ENCODE measurements at regions not wholly inside any gene's neighbourhood (a gene's known extent, or its start where the extent isn't known, plus 50 kb on each side); places are given as distances from the start of the nearest gene placed in this dataset.

DNA sequence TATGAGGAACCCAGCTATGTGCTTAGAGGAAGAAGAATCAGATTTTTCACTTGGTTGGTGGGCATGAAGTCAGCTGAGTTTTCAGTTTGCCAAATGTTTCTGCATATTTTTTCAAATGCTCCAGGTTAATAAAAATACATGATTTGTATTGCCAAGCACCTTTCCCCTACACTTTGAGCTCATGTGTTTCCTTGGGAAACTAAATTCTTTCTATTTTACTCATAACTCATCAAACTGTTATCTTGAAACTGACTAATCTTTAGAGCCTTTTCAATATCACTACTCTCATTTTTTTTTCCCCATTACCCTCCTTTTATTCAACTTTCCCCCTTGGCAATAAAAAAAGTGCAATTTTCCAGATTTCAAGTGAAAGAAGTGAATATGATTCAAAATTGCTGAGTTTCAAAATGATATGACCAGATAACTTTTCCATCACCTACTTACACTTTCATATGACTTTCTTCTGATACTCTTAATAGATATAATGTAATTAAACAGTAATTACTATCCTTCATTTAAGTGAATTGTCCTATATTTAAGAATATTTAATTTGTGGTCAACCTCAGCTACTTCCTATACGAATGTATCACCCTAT, 91.9 kb upstream of the SOX6 start:
- Histone ChIP-seq H3K27me3 (ENCODE audit: control insufficient read depth, insufficient read depth, low read length, poor library complexity, severe bottlenecking) (no peaks in the 10 kb centered on the region), H3K4me1 (ENCODE audit: control insufficient read depth, insufficient read depth, low read length) (no peaks in the 10 kb centered on the region), H3K9me3 (ENCODE audit: control insufficient read depth, low read length) (no peaks in the 10 kb centered on the region), H3K4me3 (ENCODE audit: insufficient read depth, low read depth, low read length) (no peak overlapping the region), H3K27ac (ENCODE audit: insufficient read depth, low read depth, low read length, poor library complexity, severe bottlenecking) (no peak overlapping the region), H3K36me3 (ENCODE audit: control insufficient read depth, insufficient read depth, low read length) (no peaks in the 10 kb centered on the region)
- no CpG with 5 or more reads among the region's 1 CpG for WGBS, 2 experiments

DNA sequence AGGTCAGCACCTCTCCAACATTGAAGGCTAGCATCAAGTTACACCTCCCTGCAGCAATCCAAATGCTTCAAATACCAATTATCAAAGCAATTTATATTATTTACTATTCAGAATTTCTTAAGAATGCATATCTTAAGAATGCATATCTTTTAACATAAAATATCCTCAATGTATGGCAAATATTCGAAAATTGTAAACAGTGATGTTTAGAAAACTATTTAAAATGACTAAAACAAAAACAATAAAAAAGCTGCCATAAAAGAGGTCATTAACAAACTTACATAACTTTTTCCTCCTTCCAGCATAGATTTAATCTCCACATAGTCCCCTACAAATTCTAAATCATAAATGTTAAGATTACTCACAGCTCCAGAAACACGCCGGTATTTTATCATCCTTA, 85.1 kb upstream of the SOX6 start:
- H3K36me3 ChIP-seq (ENCODE audit: control insufficient read depth, insufficient read depth, low read length): no peaks in the 10 kb centered on the region
- no peak overlapping the region for H3K4me3 ChIP-seq (ENCODE audit: insufficient read depth, low read depth, low read length)
- H3K9me3 ChIP-seq (ENCODE audit: control insufficient read depth, low read length): no peaks in the 10 kb centered on the region
- H3K27ac ChIP-seq (ENCODE audit: insufficient read depth, low read depth, low read length, poor library complexity, severe bottlenecking): no peak overlapping the region
- H3K27me3 ChIP-seq (ENCODE audit: control insufficient read depth, insufficient read depth, low read length, poor library complexity, severe bottlenecking): no peaks in the 10 kb centered on the region
- no peaks in the 10 kb centered on the region for H3K4me1 ChIP-seq (ENCODE audit: control insufficient read depth, insufficient read depth, low read length)
- 89% methylated on average over 3 of the region's 3 CpGs; no CpG with 5 or more reads in 1 of the 2 experiments for WGBS, 2 experiments

DNA sequence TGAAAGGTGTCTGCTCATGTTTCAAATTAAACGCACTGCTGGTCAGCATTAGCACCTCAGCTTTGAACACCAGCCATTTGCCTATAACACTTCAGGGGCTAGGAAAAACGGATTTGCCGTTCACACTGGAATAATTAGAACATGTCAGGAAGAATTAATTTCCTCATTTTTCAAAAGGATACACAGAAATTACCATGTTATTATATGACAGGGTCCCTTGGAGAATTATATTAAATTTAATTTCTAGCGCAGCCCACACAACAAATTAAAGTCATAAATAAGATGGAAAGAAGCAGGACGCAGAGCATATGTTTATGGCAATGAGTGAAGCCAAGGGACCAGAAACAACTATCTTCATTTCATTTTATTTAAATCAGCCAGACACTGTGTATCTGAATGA, 83.8 kb upstream of the SOX6 start:
- WGBS, 2 experiments: 84 to 86% methylated on average over 2 to 5 of the region's 5 CpGs
- no peak overlapping the region for H3K27ac ChIP-seq (ENCODE audit: insufficient read depth, low read depth, low read length, poor library complexity, severe bottlenecking)
- H3K4me1 ChIP-seq (ENCODE audit: control insufficient read depth, insufficient read depth, low read length): no peaks in the 10 kb centered on the region
- H3K36me3 ChIP-seq (ENCODE audit: control insufficient read depth, insufficient read depth, low read length): no peaks in the 10 kb centered on the region
- no peak overlapping the region for H3K4me3 ChIP-seq (ENCODE audit: insufficient read depth, low read depth, low read length)
- H3K27me3 ChIP-seq (ENCODE audit: control insufficient read depth, insufficient read depth, low read length, poor library complexity, severe bottlenecking): no peaks in the 10 kb centered on the region
- no peaks in the 10 kb centered on the region for H3K9me3 ChIP-seq (ENCODE audit: control insufficient read depth, low read length)

DNA sequence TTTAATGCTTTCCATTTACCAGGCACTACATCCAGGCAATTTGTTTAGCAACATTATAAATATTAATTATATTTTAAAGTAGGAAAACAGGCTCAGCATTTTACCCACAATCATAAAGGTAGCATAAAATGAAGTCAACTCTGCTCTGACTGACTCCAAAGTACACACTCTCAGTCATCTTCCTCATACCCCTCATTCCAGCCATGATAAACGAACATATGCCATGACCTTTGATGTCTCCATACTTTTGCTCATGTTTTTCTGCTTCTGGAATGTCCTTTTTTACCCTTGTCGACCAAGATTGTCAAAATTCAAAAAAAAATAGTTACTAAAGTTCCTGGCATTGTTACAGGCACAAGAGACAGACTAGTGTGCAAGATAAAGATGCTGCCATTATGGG, 77.7 kb upstream of the SOX6 start:
- no peak overlapping the region for H3K27ac ChIP-seq (ENCODE audit: insufficient read depth, low read depth, low read length, poor library complexity, severe bottlenecking)
- H3K4me1 ChIP-seq (ENCODE audit: control insufficient read depth, insufficient read depth, low read length): no peaks in the 10 kb centered on the region
- H3K27me3 ChIP-seq (ENCODE audit: control insufficient read depth, insufficient read depth, low read length, poor library complexity, severe bottlenecking): no peaks in the 10 kb centered on the region
- WGBS, 2 experiments: 72 to 75% methylated on average over 2 of the region's 2 CpGs
- H3K36me3 ChIP-seq (ENCODE audit: control insufficient read depth, insufficient read depth, low read length): no peaks in the 10 kb centered on the region
- no peaks in the 10 kb centered on the region for H3K9me3 ChIP-seq (ENCODE audit: control insufficient read depth, low read length)
- H3K4me3 ChIP-seq (ENCODE audit: insufficient read depth, low read depth, low read length): no peak overlapping the region

DNA sequence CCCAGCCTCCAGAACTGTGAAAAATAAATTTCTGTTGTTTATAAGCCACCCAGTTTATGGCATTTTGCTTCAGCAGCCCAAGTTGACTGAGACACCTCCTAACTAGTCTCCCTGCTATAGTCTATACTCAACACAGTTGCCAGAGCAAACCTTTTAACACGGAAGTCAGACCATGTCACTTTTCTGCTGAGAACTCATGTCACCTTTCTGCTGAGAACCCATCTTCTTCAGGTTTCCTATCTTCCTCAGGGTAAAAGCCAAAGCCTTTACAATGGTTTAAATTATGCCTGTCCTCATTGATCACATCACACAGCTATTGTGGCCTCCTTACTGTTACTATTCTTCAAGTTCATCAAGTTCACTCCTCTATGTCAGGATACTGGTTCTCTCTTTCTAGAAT, 74.3 kb upstream of the SOX6 start:
- Histone ChIP-seq H3K4me1 (ENCODE audit: control insufficient read depth, insufficient read depth, low read length) (no peaks in the 10 kb centered on the region), H3K9me3 (ENCODE audit: control insufficient read depth, low read length) (no peaks in the 10 kb centered on the region), H3K4me3 (ENCODE audit: insufficient read depth, low read depth, low read length) (no peak overlapping the region), H3K27me3 (ENCODE audit: control insufficient read depth, insufficient read depth, low read length, poor library complexity, severe bottlenecking) (no peaks in the 10 kb centered on the region), H3K36me3 (ENCODE audit: control insufficient read depth, insufficient read depth, low read length) (no peaks in the 10 kb centered on the region), H3K27ac (ENCODE audit: insufficient read depth, low read depth, low read length, poor library complexity, severe bottlenecking) (no peak overlapping the region)
- WGBS, 2 experiments: 90 to 96% methylated on average over 1 of the region's 1 CpG

DNA sequence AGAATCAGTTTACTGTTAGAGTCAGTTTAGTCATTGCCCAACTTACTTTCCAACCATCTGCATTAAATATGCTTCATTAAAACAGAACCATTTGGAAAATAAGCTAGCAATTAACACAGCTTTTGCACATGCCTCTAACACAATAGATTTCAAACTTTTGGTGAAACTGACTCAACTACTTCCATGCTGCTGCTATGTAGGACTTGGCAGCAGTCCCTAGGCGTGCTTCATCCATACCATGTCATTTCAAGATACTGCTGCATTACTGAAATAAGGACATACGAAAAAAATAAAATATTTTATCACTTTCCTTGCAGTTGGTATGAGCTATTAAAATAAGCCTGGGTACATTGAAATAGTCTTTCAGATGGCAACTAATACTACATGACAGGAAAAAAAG, 65.5 kb upstream of the SOX6 start:
- Histone ChIP-seq H3K27ac (ENCODE audit: insufficient read depth, low read depth, low read length, poor library complexity, severe bottlenecking) (no peak overlapping the region), H3K36me3 (ENCODE audit: control insufficient read depth, insufficient read depth, low read length) (no peaks in the 10 kb centered on the region), H3K4me1 (ENCODE audit: control insufficient read depth, insufficient read depth, low read length) (no peaks in the 10 kb centered on the region), H3K4me3 (ENCODE audit: insufficient read depth, low read depth, low read length) (no peak overlapping the region), H3K27me3 (ENCODE audit: control insufficient read depth, insufficient read depth, low read length, poor library complexity, severe bottlenecking) (no peaks in the 10 kb centered on the region), H3K9me3 (ENCODE audit: control insufficient read depth, low read length) (no peaks in the 10 kb centered on the region)
- 71 to 97% methylated on average over 1 to 2 of the region's 2 CpGs for WGBS, 2 experiments

DNA sequence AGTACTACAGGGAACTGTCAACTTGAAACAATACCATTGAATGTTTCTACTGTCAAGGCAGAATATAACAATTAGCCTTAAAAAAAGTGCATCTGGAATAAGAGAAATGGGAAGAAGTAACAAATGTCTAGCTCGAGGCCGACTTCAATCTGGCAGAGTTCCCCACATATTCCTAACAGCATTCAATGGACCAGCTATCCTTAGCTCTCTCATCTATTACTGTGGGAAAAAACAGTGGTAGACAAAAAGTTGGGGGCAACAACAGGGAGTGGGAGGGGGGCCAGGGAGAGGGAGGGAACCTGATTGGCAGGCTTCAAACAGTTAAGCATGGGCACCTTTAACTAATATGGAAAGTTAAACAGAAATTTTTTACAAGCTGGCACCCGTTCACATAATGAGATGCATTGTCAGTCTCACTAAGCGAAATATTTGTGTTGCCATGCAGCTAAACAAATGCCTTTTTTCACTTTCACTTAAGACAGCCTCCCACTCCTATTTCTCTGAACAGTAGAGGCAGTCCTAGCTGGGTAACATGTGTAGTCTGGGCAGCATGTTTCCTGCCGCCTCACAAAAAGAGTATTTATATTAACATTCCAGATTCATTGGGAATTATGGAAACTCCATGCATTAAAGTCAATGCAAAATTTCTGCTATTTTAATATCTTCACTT, 62.2 kb upstream of the SOX6 start:
- no peaks in the 10 kb centered on the region for H3K36me3 ChIP-seq (ENCODE audit: control insufficient read depth, insufficient read depth, low read length)
- WGBS, 2 experiments: 89% methylated on average over 4 to 5 of the region's 5 CpGs
- H3K4me3 ChIP-seq (ENCODE audit: insufficient read depth, low read depth, low read length): no peak overlapping the region
- H3K9me3 ChIP-seq (ENCODE audit: control insufficient read depth, low read length): no peaks in the 10 kb centered on the region
- H3K4me1 ChIP-seq (ENCODE audit: control insufficient read depth, insufficient read depth, low read length): no peaks in the 10 kb centered on the region
- no peaks in the 10 kb centered on the region for H3K27me3 ChIP-seq (ENCODE audit: control insufficient read depth, insufficient read depth, low read length, poor library complexity, severe bottlenecking)
- no peak overlapping the region for H3K27ac ChIP-seq (ENCODE audit: insufficient read depth, low read depth, low read length, poor library complexity, severe bottlenecking)

DNA sequence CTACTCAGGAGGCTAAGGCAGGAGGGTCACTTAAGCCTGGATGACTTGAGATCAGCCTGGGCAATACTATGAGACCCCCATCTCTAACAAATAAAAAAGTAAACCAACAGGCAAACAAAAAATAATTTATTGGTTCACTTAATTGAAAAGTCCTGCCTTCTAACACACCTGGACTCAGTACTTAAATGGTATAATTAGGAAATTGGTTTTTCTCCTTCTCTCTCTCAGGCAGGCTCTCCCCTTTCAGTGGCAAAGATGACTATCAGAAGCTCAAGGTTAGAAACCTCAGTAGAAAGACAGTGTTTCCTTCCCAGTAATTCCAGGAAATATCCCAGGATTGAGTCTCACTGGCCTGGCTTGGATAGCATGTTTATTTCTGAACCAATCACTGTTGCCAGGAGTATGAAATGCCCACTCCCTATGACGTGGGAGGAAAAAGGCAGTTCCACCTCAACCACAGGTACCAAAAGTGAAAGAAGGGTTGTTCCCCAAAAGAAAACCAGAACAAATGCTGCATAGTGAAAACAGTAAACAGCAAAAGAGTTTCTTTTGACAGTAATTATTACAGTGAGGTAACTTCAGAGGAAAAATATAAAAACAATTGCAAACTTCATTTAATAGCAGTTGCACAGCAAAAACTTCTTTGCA, 56.3 kb upstream of the SOX6 start:
- H3K36me3 ChIP-seq (ENCODE audit: control insufficient read depth, insufficient read depth, low read length): no peaks in the 10 kb centered on the region
- H3K27ac ChIP-seq (ENCODE audit: insufficient read depth, low read depth, low read length, poor library complexity, severe bottlenecking): no peak overlapping the region
- peaks cover 12% of the 10 kb centered on the region for H3K27me3 ChIP-seq (ENCODE audit: control insufficient read depth, insufficient read depth, low read length, poor library complexity, severe bottlenecking)
- WGBS, 2 experiments: 71 to 80% methylated on average over 1 of the region's 1 CpG
- no peak overlapping the region for H3K4me3 ChIP-seq (ENCODE audit: insufficient read depth, low read depth, low read length)
- no peaks in the 10 kb centered on the region for H3K9me3 ChIP-seq (ENCODE audit: control insufficient read depth, low read length)
- no peaks in the 10 kb centered on the region for H3K4me1 ChIP-seq (ENCODE audit: control insufficient read depth, insufficient read depth, low read length)

DNA sequence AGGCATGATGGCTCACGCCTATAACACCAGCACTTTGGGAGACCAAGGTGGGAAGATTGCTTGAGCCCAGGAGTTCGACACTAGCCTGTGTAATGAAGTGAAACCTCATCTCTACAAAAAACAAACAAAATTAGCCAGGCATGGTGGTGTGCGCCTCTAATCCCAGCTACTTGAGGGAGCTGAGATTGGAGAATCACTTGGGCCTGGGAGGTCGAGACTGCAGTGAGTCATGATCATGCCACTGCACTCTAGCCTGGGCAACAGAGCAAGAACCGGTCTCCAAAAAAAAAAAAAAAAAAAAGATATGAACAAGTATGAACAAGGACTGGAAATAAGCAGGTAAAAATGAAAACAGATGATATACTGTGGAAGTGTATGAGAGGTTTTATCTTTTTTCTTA, 54.1 kb upstream of the SOX6 start:
- Histone ChIP-seq H3K27ac (ENCODE audit: insufficient read depth, low read depth, low read length, poor library complexity, severe bottlenecking) (no peak overlapping the region), H3K4me3 (ENCODE audit: insufficient read depth, low read depth, low read length) (no peak overlapping the region), H3K27me3 (ENCODE audit: control insufficient read depth, insufficient read depth, low read length, poor library complexity, severe bottlenecking) (peaks cover 33% of the 10 kb centered on the region), H3K36me3 (ENCODE audit: control insufficient read depth, insufficient read depth, low read length) (no peaks in the 10 kb centered on the region), H3K4me1 (ENCODE audit: control insufficient read depth, insufficient read depth, low read length) (no peaks in the 10 kb centered on the region), H3K9me3 (ENCODE audit: control insufficient read depth, low read length) (no peaks in the 10 kb centered on the region)
- WGBS, 2 experiments: 86 to 91% methylated on average over 5 of the region's 5 CpGs

DNA sequence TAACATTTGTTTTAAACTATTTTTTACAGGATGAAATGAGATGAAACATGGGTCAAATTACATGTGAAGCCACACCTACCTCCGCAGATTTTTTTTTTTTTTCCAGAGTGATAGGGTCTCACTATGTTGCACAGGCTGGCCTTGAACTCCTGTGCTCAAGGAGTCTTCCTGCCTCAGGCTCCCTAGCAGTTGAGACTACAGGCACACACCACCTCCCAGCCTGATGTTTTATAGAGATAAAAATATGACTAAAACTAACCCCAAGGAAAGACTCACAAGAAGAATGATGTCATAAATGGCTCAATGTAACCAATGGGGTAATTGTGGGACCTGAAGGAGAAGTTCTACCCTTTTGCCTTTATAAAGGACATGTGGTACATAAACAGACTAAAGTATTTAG, 52.3 kb upstream of the SOX6 start:
- H3K27me3 ChIP-seq (ENCODE audit: control insufficient read depth, insufficient read depth, low read length, poor library complexity, severe bottlenecking): peaks cover 52% of the 10 kb centered on the region
- 80 to 93% methylated on average over 1 of the region's 1 CpG for WGBS, 2 experiments

More for the DNA sequence above, 52.3 kb upstream of the SOX6 start:
- H3K36me3 ChIP-seq (ENCODE audit: control insufficient read depth, insufficient read depth, low read length): no peaks in the 10 kb centered on the region
- H3K27ac ChIP-seq (ENCODE audit: insufficient read depth, low read depth, low read length, poor library complexity, severe bottlenecking): no peak overlapping the region
- peaks cover 5% of the 10 kb centered on the region for H3K4me1 ChIP-seq (ENCODE audit: control insufficient read depth, insufficient read depth, low read length)
- H3K4me3 ChIP-seq (ENCODE audit: insufficient read depth, low read depth, low read length): no peak overlapping the region
- no peaks in the 10 kb centered on the region for H3K9me3 ChIP-seq (ENCODE audit: control insufficient read depth, low read length)

All from ectodermal cell (in vitro differentiated cells).